SKM-1 treated with dmso at 0.1 percent for 144 hours (cell line): ENCODE measurements at regions not wholly inside any gene's neighbourhood (a gene's known extent, or its start where the extent isn't known, plus 50 kb on each side); places are given as distances from the start of the nearest gene placed in this dataset.

ENCODE experiments used
- DNase-seq: peaks from one replicate; lab custom pipeline; 2025; ENCODE audit not compliant: unreplicated experiment; lab: John Stamatoyannopoulos, UW

DNA sequence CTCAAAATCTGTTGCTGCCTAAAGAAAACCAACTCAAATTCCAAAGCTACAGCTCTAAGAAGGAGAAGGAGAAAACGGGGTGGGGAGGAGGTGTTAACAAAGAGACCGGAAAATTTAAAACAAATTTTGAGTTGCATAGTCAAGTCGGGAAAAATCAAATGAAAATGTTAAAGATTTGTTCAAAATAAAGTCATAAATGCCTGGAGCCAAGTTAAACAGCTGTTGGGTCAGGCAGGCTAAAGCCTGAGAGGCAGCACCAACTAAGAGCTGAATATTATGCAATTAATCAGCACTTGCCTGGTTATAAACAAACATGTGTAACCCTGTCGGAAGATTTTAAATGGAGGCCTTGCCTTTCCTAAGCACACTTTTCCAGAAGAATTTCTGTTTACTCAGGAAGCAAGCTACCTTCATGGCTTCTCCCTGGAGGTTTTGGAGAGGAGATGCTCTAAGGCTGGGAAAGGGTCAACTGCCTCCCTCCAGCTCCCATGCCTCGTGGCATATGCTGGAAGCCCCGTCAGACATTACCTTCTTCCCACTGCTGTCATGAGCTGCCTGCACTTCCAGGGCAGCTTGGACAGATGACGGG lies 270.5 kb downstream of the DMRT2 start:
- DNase-seq = no peak

DNA sequence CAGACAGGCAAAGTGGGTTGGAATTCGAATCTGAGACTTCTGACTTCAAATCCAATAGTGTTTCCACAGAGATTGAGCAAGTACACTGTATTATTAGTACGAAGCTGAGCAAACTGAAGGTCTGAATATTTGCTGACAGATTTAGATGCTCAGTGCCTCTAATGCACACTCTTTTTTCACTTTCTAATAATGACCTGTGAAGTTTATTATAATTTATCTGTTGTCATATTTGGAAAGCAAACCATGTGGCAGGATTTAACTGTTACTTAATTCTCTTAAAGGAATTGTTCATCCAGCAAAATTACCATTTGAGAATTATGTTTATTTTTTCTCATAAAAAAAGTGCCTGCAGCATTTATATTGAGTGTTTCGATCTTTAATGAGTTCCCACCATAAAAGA lies 277.3 kb downstream of the DMRT2 start:
- no peak for DNase-seq

DNA sequence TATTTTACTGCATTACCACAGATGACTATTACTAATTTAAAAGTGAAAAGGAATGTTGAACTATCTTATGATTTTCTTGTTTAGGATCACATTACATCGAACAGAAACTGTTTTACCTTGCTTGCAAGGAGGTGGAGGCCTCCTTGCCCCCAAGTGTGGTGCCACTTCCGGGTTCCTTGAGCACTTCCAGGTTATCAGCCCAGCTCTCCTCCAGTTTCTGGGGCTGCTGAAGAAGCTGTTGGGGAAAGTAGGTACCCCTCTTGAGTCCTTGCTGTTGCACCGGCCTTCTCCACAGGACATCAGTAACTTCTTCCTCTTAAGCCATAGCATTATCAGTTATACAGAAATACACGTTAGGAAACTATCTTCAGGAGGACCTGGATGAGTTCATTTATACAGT lies 278.2 kb downstream of the DMRT2 start:
- DNase-seq = no peak

DNA sequence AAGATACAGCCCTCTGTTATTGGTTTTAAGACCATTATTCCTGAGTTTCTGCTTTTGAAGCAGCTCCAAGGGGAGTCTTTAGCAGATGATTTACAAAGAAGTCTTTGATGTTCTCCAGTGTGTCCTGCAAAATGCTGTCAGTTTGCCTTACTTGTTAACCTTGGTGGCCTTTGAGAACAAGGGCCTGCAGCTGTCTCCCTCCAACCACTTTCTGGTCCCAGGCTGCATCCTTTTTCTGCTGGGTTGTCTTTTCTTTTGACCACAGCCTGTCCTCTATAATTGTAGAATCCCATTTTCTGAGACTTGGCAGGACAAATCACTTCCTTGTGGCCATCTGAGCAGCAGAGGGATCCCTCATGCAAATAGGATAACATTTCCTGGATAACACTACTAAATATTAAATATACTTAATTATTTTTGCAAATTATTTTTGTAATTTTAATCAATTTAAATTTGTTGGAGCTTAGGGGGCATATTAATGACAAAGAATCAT lies 281.4 kb downstream of the DMRT2 start:
- no peak for DNase-seq

DNA sequence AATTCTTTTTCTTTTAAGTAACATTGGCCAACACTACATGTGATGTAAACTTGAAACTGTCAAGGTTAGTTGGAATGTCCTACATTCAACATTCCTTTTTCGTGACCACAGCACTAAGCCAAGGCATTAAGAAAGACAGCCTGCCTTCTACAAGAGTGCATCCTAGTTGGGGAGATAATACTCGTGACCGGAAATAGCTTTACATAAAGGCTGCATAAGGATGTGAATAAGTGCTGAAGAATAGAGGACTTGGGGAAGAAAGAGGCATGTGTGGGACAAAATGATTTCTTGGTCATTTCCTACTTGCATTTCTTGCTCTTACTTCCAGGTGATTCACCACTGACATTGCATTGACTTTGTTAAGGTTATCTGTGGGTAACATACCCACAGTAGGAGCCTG lies 282.0 kb downstream of the DMRT2 start:
- DNase-seq = no peak

DNA sequence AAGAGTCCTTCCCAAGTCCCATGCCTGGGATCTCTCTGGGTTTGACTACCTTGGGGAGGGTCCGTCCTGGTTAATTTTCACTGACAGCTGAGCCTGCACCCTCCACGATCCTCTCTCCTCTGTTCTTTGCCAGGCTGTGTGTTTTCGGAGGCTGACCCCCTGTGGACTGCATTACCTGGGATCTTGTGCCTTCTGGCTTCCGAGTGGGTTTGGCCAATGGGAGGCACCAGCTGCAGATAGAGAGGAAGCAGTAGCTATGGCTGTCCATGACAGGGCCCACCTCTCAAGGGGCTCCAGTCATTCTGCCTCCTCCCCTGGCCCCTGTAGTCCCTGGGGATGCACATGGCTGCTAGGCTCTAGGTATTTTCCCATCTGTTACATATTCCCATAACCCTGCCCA lies 285.0 kb downstream of the DMRT2 start:
- DNase-seq = no peak

DNA sequence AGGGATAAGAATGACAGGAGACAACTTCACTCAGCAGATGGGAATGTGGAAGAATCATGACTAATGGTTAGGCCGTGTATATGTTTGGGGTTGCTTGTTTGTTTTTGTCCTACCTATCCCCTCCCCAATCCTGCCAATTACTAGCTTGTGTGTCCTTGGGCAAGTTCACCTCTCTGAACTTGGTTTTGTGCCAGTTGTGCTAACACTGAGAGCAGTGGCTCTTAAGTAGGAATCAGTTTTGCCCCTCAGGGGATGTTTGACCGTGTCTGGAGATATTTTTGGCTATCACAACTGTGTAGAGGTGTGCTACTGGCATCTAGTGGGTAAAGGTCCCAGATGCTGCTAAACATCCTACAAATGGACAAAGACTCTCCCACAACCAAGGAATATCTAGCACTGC lies 287.0 kb downstream of the DMRT2 start:
- no peak for DNase-seq

DNA sequence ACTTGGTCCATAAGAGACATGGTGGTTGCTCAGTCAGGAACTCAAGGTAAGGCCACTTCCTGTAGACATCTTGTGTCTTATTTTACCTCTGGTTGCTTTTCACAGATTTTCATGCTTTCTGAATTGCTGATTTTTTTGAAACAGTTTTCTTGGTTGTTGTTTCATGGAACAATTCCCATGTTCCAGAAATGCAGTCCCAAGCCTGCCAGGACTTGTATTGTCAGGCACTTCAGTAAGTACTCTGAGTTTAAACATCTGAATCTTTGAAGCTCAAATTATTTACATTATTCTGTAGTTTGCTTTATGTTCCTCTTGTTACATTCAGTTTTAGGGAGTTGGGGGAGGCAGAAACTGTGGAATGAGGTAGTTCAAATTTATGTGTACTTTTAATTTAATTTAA lies 290.2 kb downstream of the DMRT2 start:
- DNase-seq = no peak

DNA sequence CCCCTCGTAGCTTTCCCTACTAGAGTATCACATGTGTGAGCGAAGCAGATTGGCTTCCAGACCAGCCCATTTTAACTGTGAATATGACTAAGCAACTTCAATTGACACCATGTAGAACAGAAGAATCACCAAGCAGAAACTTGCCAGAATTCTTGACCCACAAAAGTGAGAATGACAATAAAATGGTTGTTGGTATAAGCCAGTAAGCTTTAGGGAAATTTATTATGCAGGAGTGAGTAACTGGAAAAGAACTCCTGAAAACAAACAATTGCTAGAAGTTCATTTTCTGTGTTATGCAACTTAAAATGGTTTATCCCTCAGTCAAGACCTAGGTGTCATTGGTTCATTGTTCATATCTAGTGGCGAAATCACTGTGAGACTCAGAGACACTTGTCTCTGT lies 303.1 kb downstream of the DMRT2 start:
- DNase-seq = no peak

DNA sequence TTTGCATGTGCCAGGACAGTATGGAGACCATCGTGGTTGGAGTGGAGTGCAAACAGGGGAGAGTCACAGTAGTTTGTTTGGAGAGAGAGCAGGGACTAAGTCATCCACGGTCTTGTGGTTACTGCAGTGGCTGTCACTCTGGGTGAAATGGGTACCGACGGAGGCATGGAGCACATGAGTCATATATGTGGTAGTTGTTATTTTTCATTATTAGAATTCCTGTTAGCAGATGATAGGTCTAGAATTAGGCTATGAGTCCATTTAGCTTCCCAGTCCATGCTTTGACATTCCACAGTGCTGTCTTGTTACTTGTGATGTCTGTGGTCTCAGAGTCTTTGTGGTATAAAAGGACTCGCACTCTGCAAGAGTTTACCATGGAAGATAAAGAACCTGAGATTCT lies 303.9 kb downstream of the DMRT2 start:
- no peak for DNase-seq

DNA sequence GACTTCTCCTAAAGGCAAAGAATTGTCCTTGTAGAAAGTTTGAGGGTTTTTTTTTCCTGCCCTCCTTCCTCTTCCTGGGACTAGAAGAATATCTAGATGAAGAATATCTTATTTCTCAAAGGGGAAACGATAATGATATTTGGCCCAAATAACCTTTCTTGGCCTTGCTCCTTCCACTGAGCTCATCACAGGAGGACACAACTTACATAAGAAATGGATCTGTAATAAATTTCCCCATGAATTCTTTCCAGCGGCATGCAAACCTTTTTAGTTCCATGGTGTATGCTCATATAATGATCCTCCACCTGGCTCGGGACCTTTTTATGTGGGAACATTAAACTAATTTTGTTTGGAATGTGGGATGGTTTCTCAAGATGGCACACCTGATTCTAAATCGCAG lies 304.4 kb downstream of the DMRT2 start:
- DNase-seq = no peak

DNA sequence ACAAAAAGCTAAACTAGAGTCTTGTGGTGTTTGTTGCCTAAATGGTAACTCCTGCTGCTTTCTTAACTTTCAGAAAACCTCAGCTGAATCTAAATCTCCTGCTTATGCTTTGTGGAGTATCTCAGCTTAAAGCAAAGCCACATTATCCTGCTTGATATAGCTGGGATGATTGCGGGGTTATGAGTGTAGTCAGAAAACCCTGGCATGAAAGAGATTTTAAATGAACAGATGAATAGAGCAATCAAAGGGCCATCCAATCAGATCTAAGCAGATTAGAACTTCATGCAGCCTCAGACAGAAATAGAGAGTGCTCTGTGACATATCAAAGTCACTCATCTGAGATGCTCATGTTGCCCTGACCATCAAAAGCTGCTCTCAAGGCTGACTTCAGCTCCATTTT lies 305.5 kb downstream of the DMRT2 start:
- DNase-seq = no peak

DNA sequence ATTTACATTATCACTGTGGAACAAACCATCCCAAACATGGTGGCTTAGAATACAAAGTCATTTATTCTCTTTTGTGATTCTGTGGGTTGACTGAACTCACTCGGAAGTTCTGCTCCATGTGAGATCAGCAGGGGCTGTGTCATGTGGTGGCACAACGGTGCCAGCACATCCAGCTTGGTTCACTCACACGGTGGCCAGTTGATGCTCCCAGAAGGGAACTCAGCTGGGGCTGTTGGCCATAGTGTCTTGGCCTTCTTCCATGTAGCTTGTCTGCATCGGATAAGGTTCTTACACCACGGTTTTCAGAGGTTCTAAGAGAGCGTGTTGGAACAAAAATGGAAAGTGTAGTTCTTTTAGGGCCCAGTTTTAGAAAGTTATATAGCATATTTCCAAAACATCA lies 312.7 kb downstream of the DMRT2 start:
- DNase-seq = no peak

DNA sequence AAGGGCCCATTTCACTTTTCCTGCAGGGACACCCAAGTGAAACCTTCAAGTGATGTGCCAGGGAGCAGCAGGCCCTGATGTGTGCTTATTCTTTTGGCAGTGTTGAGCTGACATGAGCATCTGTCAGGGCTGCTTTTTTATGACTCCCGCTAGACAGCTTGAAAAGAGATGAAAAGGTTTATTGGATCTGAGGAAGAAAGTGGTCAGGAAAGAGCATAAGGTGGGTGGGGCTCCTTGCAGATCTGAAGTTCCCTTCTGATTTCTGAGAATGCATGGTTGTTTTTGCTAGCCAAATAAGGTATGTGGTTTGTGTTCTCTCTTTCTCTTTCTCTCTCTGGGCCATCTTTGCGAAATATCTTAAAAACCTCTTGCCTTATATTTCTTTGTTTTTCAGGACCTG lies 316.1 kb downstream of the DMRT2 start:
- DNase-seq = no peak

DNA sequence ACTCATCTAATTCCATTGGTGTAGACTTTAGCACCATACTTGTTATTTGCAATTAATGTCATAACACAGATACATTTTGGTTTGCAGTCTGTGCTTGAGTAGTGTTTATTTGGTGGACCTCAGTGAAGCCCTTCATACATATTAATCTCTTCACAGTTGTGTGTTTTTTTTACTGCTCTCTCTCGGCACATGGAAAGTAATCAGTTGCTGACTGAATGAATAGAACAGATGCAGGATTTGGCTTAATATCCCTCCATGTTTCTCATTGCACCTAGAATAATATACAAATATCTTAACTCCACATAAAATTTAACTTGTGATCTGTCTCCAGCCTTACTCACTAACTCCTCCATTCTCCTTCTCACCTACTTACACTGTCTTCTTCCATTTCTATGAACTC lies 319.1 kb downstream of the DMRT2 start:
- DNase-seq = no peak

DNA sequence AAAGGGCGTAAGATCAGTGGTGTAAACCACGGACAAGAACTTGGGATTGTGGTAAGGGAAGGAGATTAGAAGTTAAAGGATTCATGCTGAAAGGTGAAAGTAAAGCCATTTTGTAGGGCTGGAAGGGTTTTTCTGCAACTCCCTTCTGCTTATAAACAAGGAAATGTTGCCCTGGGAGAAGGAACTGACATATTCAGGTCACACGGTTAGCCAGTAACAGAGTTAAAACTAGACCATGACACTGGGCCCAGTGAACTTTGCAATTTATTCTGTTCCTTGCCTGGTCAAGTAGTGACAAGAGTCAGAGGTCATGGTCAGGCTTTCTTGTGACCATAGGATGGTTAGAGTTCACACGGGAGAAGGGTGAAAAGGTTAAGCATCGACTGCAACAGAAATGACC lies 323.3 kb downstream of the DMRT2 start:
- DNase-seq = no peak

DNA sequence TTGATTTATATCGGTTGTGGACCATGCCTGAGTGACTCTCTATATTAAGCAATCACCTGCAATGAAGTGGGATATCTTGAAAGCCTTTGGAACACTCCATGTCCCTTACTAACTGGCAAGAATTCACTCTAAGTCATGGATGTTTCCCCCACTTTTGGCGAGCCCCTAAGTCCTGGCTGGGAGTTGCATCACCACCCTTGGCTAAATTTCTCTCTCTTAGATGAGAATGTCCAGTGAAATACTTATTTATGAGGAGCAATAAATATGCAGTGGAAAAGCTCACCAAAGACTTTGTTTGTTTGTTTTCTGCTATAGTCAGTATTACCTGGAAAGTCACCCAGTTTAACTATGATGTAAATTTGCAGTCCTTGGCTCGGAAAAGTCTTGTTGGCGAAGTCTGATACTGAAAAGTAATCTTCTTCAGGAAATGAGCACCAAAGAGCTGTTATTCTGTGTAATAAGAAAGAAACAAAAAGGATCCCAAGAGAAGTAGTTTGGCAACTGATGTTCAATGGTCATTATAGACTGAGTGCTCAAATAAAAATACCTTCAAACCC lies 333.8 kb downstream of the DMRT2 start:
- no peak for DNase-seq

DNA sequence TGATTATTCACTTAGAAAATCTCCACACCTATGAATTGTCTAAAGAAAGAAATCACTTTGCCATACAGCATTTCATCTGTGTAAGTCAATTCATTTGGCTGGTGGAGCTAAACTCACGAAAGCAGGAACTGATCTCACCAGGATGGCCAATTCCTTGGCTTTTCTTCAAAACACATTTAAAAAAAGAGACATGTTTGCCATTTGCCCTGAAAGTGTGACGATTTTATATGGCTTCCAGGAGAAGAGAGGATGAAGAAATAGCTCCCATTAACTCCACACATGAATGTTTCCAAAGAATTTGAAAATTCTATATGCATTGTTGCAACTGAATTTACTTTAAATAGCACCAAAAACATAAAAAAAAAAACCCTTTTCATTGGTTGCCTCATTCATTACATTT lies 334.7 kb downstream of the DMRT2 start:
- no peak for DNase-seq

DNA sequence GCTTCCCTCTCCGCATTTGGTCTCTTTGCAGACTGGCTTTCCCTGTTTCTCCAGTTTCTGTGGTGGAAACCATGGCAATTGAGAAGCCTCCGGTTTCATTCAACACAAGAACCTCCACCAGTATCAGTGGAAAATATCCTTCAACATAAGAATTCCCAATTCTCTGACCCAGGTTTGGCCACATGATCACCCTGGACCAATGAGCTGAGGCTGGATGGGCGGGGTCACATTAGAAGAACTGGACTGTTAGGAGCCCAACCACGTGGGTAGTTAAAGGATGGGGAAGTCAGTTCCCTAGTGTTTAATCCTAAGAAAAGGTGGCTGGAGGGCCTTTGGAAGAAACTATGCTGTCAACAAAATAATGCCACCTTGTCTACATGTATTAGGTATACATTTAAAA lies 336.3 kb downstream of the DMRT2 start:
- no peak for DNase-seq

DNA sequence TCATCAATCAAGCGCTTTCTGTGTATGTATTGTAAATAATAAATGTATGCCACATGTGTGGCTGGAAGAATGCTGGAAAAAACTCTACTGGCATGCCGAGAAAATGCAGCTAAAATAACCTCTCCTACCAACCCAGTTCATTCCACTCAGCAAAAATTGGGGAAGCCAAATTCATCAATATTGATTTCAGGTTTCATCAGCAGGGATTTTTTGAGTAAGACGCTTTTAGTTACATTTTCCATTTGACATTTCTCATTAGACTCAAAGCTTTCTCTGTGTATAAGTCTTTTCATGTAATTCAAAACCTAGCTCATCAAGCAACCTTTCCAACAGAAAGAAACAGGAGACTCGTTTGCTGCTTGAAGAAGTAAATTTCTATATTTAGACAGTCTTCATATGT lies 338.1 kb downstream of the DMRT2 start:
- no peak for DNase-seq

DNA sequence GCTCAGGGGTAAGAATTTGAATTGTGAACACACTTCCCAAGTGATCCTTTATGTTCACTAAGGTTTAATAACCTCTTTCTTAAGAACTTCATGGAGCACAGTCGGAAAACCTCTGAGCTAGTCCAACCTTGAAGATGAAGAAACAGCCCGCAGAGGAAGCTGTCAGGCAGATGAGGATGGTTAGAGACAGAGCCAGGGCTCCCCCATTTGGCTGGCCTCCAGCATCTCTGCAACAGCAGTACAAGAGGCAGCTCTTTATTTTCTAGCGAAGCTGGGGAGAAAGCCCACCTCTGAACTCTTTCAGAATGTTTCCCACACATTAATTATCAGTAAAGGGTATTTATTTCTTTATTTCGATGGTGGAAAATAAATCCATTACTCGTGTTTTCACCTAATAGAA lies 350.8 kb downstream of the DMRT2 start:
- no peak for DNase-seq

DNA sequence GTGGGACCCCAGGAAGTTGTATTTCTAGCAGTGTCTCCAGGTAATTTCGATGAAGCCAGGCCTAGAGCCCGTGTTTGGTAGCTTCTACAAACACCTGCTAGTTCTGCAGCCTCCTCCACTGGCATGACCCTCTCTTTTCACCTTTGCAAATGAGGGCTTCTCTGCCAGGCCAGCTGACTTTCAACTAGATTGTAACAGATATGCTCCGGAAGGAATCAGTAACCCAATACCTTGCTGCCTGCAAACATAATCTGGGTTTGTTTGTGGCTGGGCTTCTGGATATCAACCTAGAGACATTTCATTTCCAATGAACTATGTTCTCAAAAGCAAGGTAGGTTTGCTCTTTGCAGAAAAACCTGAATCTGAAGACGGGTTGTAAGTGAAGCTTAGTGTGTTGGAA lies 354.8 kb downstream of the DMRT2 start:
- no peak for DNase-seq

DNA sequence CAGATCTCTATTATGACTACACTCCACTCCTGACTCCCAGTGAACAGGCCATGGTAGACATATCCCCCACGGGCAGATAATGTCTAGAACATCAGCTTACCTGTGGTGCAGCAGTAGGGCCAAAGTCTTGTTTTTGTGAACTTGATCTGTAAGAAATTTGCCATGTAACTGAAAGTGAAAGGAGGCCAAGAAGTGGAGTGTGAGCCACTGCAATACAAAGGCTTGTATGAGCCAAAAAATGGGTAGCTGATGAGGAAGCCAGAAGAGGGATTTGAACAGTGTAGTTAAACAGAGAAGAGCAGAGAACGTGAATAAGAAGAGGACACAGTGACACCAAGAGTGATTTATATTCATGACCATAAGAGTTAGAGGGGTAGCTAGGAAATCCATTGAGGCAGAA lies 361.7 kb downstream of the DMRT2 start:
- DNase-seq = no peak
